Brain microvascular endothelial cell (primary cell): ENCODE measurements at regions not wholly inside any gene's neighbourhood (a gene's known extent, or its start where the extent isn't known, plus 50 kb on each side); places are given as distances from the start of the nearest gene placed in this dataset.

Experiments used
- DNase-seq: peaks from one replicate; pipeline ENCODE4 v3.0.0-alpha.2; 2020
- H3K27ac ChIP-seq: fragments of 250-450 bp; sonication (Bioruptor Pico); 2 replicates; pipeline ENCODE4 v1.5.1; 2020; ENCODE audit warnings: mild to moderate bottlenecking, moderate library complexity
- H3K27me3 ChIP-seq: fragments of 250-450 bp; sonication (Bioruptor Pico); replicated peaks from 2 replicates; pipeline ENCODE4 v1.5.1; 2020; ENCODE audit warnings: mild to moderate bottlenecking
- H3K36me3 ChIP-seq: fragments of 250-450 bp; sonication (Bioruptor Pico); replicated peaks from 2 replicates; pipeline ENCODE4 v1.5.1; 2020; ENCODE audit warnings: mild to moderate bottlenecking
- H3K4me3 ChIP-seq: 2 replicates; pipeline ENCODE4 v1.5.1; 2011; ENCODE audit warnings: low read depth, mild to moderate bottlenecking, control low read depth, low read length, moderate library complexity
- in situ Hi-C: cut with HindIII; loops from 2 replicates; pipeline ENCODE4 v1.10.0; 2017; ENCODE audit warnings: low sequenced_read_pairs, low pct_ligation_motif_present
- TF ChIP-seq, protein P1 (sequence below): IDR thresholded peaks from 2 replicates; pipeline ENCODE4 v1.5.1; 2011; ENCODE audit warnings: low read depth, mild to moderate bottlenecking, moderate library complexity, low read length, control low read depth, inconsistent platforms; ENCODE audit errors: missing control alignments

DNA sequence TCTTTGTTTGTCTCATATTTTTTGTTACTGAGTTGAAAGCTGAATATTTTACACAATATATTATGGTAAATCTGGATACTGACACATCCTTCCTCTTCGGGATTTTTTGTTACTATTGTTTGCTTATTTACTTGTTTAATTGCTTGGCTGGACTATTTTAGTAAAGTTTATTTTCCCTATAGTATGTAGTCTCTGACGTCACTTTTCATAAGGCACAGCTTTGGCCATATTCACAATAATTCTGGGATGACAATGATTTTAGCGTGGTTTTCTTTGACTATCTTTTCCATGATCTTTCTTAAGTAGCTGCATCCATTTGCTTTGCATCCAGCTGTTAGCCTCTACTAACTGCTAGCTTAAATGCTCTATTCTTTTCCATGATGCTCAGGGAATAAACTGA lies 552.4 kb downstream of the VGLL3 start:
- no peak overlapping the region for H3K4me3 ChIP-seq
- TF ChIP-seq, protein P1, sequence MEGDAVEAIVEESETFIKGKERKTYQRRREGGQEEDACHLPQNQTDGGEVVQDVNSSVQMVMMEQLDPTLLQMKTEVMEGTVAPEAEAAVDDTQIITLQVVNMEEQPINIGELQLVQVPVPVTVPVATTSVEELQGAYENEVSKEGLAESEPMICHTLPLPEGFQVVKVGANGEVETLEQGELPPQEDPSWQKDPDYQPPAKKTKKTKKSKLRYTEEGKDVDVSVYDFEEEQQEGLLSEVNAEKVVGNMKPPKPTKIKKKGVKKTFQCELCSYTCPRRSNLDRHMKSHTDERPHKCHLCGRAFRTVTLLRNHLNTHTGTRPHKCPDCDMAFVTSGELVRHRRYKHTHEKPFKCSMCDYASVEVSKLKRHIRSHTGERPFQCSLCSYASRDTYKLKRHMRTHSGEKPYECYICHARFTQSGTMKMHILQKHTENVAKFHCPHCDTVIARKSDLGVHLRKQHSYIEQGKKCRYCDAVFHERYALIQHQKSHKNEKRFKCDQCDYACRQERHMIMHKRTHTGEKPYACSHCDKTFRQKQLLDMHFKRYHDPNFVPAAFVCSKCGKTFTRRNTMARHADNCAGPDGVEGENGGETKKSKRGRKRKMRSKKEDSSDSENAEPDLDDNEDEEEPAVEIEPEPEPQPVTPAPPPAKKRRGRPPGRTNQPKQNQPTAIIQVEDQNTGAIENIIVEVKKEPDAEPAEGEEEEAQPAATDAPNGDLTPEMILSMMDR, result no peak
- H3K36me3 ChIP-seq, result no peaks in the 10 kb centered on the region
- DNase-seq, result no peak
- no peak overlapping the region for H3K27ac ChIP-seq
- in situ Hi-C loops, result no loop called here
- H3K27me3 ChIP-seq, result no peaks in the 10 kb centered on the region

DNA sequence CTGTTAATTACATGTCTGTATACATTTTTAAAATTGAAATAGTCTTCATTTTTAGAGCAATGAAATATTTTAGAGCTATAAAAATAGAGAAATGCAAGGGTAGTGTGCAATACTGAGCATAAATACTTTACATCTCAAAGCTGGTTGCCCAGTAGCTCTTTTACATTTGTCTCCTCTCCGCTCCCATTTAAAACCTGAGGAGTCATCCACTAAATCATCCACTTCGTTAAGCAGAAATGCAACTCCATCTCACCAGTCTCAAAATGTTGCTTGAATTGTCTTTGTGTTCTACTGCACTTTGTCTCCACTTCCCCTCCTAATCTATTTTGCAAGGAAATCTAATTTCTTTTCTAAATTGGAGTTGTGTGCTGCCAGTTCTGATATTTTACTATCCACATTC lies 563.6 kb downstream of the VGLL3 start:
- H3K27me3 ChIP-seq, result no peaks in the 10 kb centered on the region
- H3K4me3 ChIP-seq, result no peak overlapping the region
- DNase-seq, result no peak
- in situ Hi-C loops, result no loop called here
- no peak overlapping the region for H3K27ac ChIP-seq
- H3K36me3 ChIP-seq, result no peaks in the 10 kb centered on the region
- TF ChIP-seq, protein P1, result no peak

DNA sequence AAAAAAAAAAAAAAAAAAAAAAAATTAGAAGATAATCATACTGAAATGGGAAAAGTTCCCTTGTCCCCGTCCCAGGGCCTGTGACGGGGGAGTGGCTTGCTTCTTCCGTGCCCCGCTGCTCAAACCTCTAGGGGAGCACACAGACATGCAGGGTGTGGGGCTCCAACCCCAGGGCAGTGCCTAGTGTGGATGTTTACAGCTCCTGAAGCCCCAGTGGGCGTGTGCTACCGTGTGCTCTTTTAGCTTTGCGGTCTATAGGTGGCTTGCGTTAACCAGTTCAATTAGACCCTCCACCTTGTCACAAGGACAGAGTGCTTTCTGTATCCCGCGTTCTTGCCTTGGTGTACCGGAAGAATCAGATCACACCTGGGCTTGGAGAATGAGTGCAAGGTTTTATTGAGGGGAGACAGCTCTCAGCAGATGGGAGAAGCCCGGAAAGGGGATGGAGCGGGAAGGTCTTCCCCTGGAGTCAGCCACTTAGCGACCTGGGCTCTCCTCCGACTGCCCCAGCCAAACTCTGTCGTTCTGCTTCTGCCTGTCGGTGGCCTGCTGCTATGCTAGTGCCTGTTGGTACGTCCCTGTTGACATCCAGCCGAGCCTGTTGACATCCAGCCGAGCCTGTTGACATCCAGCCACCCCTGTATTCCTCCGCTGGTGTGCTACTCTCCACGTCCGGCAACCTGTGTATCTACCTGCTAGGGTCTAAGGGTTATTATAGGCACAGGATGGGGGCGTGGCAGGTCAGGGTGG lies 569.8 kb downstream of the VGLL3 start:
- TF ChIP-seq, protein P1, result no peak
- H3K36me3 ChIP-seq, result no peaks in the 10 kb centered on the region
- no peaks in the 10 kb centered on the region for H3K27me3 ChIP-seq
- no peak for DNase-seq
- H3K27ac ChIP-seq, result no peak overlapping the region
- in situ Hi-C loops, result no loop called here
- no peak overlapping the region for H3K4me3 ChIP-seq

DNA sequence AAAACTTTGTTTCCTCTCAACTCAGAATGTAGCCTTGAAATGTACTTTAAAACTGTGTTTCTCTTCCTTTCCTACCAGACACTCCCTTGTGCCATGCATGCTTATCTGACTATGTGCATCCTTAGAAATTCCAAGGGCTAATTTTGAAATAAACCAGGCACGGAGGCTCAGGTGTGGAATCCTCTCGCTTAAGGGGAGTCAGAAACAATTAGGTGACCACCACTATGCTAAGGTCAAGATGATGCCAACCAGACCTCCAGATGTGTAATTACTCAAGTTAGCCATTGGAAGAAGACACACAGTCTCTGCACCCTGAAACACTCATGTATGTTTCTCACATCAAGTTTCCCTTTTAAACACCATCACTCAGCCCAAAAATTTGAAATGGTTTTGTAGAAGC lies 572.1 kb downstream of the VGLL3 start:
- Histone ChIP-seq H3K27me3 (no peaks in the 10 kb centered on the region), H3K27ac (no peak overlapping the region), H3K36me3 (no peaks in the 10 kb centered on the region), H3K4me3 (no peak overlapping the region)
- in situ Hi-C loops, result no loop called here
- DNase-seq, result no peak
- TF ChIP-seq, protein P1, result no peak

DNA sequence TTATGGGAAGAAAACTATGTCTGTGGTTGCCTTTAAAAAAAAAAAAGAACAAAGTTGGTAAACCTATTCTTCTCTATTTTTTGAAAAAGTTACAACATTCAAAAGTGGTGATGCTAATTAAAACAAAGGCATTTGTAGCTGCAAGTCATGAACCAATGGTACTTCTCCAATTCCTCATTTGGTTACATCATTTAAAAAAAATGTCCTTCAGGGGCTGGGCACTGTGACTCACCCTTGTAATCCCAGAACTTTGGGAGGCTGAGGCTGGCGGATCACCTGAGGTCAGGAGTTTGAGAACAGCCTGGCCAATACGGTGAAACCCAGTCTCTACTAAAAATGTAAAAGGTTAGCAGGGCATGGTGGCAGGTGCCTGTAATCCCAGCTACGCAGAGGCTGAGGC lies 574.6 kb downstream of the VGLL3 start:
- no peak overlapping the region for H3K27ac ChIP-seq
- DNase-seq, result no peak
- H3K4me3 ChIP-seq, result no peak overlapping the region
- in situ Hi-C loops, result no loop called here
- no peaks in the 10 kb centered on the region for H3K27me3 ChIP-seq
- TF ChIP-seq, protein P1, result no peak
- no peaks in the 10 kb centered on the region for H3K36me3 ChIP-seq

DNA sequence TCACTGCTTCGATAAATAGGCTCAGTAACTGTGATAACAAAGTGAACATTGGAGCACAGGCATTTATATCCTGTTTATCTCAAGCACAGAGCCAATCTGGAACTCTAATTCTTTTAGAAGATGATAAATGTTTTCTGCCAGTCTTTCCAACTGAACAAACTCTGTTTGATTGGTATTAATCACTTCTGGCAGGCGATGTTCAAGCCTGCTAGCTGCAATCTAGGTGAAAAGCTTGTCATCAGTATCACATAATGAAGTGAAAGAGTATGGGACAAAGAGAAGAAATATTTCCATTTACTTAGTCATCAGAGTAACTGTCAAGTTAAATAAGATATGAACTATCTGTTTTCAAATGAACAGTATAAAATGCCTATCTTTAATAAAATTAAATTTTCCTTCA lies 577.3 kb downstream of the VGLL3 start:
- TF ChIP-seq, protein P1, result no peak
- Histone ChIP-seq H3K27ac (no peak overlapping the region), H3K36me3 (no peaks in the 10 kb centered on the region), H3K4me3 (no peak overlapping the region), H3K27me3 (no peaks in the 10 kb centered on the region)
- in situ Hi-C loops, result no loop called here
- DNase-seq, result no peak
